IMR-90 (cell line): ENCODE measurements at regions not wholly inside any gene's neighbourhood (a gene's known extent, or its start where the extent isn't known, plus 50 kb on each side); places are given as distances from the start of the nearest gene placed in this dataset.

Experiments used
- ATAC-seq: fragments of 200-7000 bp; cut with Tn5 transposase; 2 replicates; pipeline ENCODE4 v1.9.1; 2020; ENCODE audit warnings: low read depth, mild to moderate bottlenecking, moderate library complexity
- BruUV-seq: library from RNA; stranded (reverse); fragments of 400-500 nt; replicated peaks from 2 replicates; lab custom pipeline; 2021; lab: Mats Ljungman, UMichigan
- CTCF ChIA-PET: fragments of 300-600 bp; formaldehyde crosslinking; extraction: SDS; loops from one replicate; lab custom pipeline; 2021; ENCODE audit warnings: antibody characterized with exemption; lab: Yijun Ruan, JAX
- POLR2A ChIA-PET: fragments of 300-600 bp; sonication (Branson Sonifier 250); formaldehyde crosslinking; loops from one replicate; lab custom pipeline; 2022; ENCODE audit warnings: antibody characterized with exemption; ENCODE audit not compliant: unreplicated experiment; lab: Charles Lee
- DNase-seq: peaks from one replicate; pipeline ENCODE4 v3.0.0; 2013
- H2AFZ ChIP-seq: replicated peaks from 2 replicates; pipeline ENCODE3; 2013; ENCODE audit warnings: low read length, mild to moderate bottlenecking; ENCODE audit not compliant: poor library complexity
- H2AK5ac ChIP-seq: 2 replicates; pipeline ENCODE4 v1.6.1; 2013; ENCODE audit warnings: low read depth, low read length, inconsistent platforms
- H2AK9ac ChIP-seq: replicated peaks from 2 replicates; pipeline ENCODE3; 2013; ENCODE audit warnings: mild to moderate bottlenecking, low read depth, low read length, moderate library complexity; ENCODE audit not compliant: poor library complexity
- H2BK120ac ChIP-seq: 2 replicates; pipeline ENCODE4 v1.6.1; 2013; ENCODE audit warnings: low read depth, low read length, inconsistent platforms
- H2BK15ac ChIP-seq: 3 replicates; pipeline ENCODE4 v1.6.1; 2013; ENCODE audit warnings: low read depth, low read length, inconsistent platforms
- H2BK20ac ChIP-seq: 2 replicates; pipeline ENCODE4 v1.6.1; 2013; ENCODE audit warnings: low read depth, mild to moderate bottlenecking, inconsistent platforms, low read length, moderate library complexity
- H2BK5ac ChIP-seq: 2 replicates; pipeline ENCODE4 v1.6.1; 2013; ENCODE audit warnings: mild to moderate bottlenecking, low read depth, low read length, inconsistent platforms; ENCODE audit not compliant: poor library complexity, severe bottlenecking
- H3K14ac ChIP-seq: replicated peaks from 2 replicates; pipeline ENCODE4 v1.6.1; 2013; ENCODE audit warnings: low read depth, low read length, inconsistent platforms
- H3K18ac ChIP-seq: 2 replicates; pipeline ENCODE4 v1.6.1; 2013; ENCODE audit warnings: low read depth, low read length, control low read depth
- H3K23ac ChIP-seq: 2 replicates; pipeline ENCODE4 v1.6.1; 2013; ENCODE audit warnings: low read depth, low read length, inconsistent platforms
- H3K27ac ChIP-seq: 2 replicates; pipeline ENCODE4 v1.5.1; 2013; ENCODE audit warnings: mild to moderate bottlenecking, control low read depth, low read length; ENCODE audit not compliant: insufficient read depth
- H3K27me3 ChIP-seq: 2 replicates; pipeline ENCODE4 v1.6.1; 2013; ENCODE audit warnings: low read length; ENCODE audit not compliant: control insufficient read depth, insufficient read depth
- H3K36me3 ChIP-seq: 2 replicates; pipeline ENCODE4 v1.6.1; 2013; ENCODE audit warnings: low read length, mixed read lengths; ENCODE audit not compliant: control insufficient read depth, insufficient read depth
- H3K4ac ChIP-seq: 2 replicates; pipeline ENCODE4 v1.6.1; 2013; ENCODE audit warnings: low read depth, low read length, inconsistent platforms
- H3K4me1 ChIP-seq: 2 replicates; pipeline ENCODE4 v1.6.1; 2013; ENCODE audit warnings: low read length, mixed read lengths; ENCODE audit not compliant: control insufficient read depth, insufficient read depth
- H3K4me2 ChIP-seq: 2 replicates; pipeline ENCODE4 v1.6.1; 2013; ENCODE audit warnings: low read depth, mild to moderate bottlenecking, control low read depth, low read length, moderate library complexity
- H3K4me3 ChIP-seq: 2 replicates; pipeline ENCODE4 v1.5.1; 2013; ENCODE audit warnings: low read depth, mild to moderate bottlenecking, control low read depth, low read length, moderate library complexity; ENCODE audit not compliant: insufficient read depth
- H3K56ac ChIP-seq: 2 replicates; pipeline ENCODE4 v1.6.1; 2013; ENCODE audit warnings: low read length, inconsistent platforms; ENCODE audit not compliant: insufficient read depth; ENCODE audit errors: extremely low read depth
- H3K79me1 ChIP-seq, 2 experiments: 2 replicates each; pipeline ENCODE4 v1.6.1; 2013; ENCODE audit warnings: low read length in 2 of 2, inconsistent platforms in 1 of 2, low read depth in 1 of 2
- H3K9ac ChIP-seq: 2 replicates; pipeline ENCODE4 v1.6.1; 2013; ENCODE audit warnings: low read depth, low read length, control low read depth
- H3K9me1 ChIP-seq: 2 replicates; pipeline ENCODE4 v1.6.1; 2013; ENCODE audit warnings: low read length, inconsistent platforms; ENCODE audit not compliant: insufficient read depth
- H3K9me3 ChIP-seq: 2 replicates; pipeline ENCODE4 v1.6.1; 2013; ENCODE audit warnings: low read length; ENCODE audit not compliant: control insufficient read depth, insufficient read depth
- H4K20me1 ChIP-seq: 2 replicates; pipeline ENCODE4 v1.6.1; 2013; ENCODE audit warnings: low read length, inconsistent platforms; ENCODE audit not compliant: insufficient read depth
- H4K5ac ChIP-seq: 2 replicates; pipeline ENCODE4 v1.6.1; 2013; ENCODE audit warnings: mild to moderate bottlenecking, low read depth, low read length, control low read depth
- H4K8ac ChIP-seq, 2 experiments: 2 replicates each; pipeline ENCODE4 v1.6.1; 2013; ENCODE audit warnings: low read depth in 2 of 2, low read length in 2 of 2, control low read depth in 1 of 2, inconsistent platforms in 1 of 2
- H4K91ac ChIP-seq: 2 replicates; pipeline ENCODE4 v1.6.1; 2013; ENCODE audit warnings: low read depth, low read length, inconsistent platforms; ENCODE audit not compliant: insufficient read depth
- CHD1 ChIP-seq: IDR thresholded peaks from 2 replicates; pipeline ENCODE4 v1.6.1; 2012; ENCODE audit warnings: low read depth, low read length, improper control_type of control experiment
- MAFK ChIP-seq: IDR thresholded peaks from 2 replicates; pipeline ENCODE4 v1.6.1; 2012; ENCODE audit warnings: low read depth, low read length, improper control_type of control experiment
- NFE2L2 ChIP-seq: fragments of 150-350 bp; IDR thresholded peaks from 2 replicates; pipeline ENCODE4 v1.6.1; 2016; ENCODE audit warnings: low read depth, mild to moderate bottlenecking, low read length
- RCOR1 ChIP-seq: IDR thresholded peaks from 2 replicates; pipeline ENCODE4 v1.6.1; 2012; ENCODE audit warnings: mild to moderate bottlenecking, low read length, improper control_type of control experiment; ENCODE audit not compliant: insufficient replicate concordance
- WGBS, 2 experiments: methylation state at CpG; one replicate each; pipeline versions ENCODE4 v1.1.5 to v1.1.7; 2013; ENCODE audit warnings: missing lambda C conversion rate in 2 of 2; ENCODE audit not compliant: insufficient read length in 1 of 2; ENCODE audit errors: extremely low coverage in 2 of 2; 5-methylcytosine and 5-hydroxymethylcytosine counted together
- dilution Hi-C: fragments of 300-500 bp; cut with HindIII; formaldehyde crosslinking; loops from one replicate; pipeline ENCODE4 v1.14.3; 2018; ENCODE audit warnings: low sequenced_read_pairs; ENCODE audit not compliant: unreplicated experiment
- in situ Hi-C: fragments of 300-500 bp; cut with MboI; formaldehyde crosslinking; loops from 3 replicates; pipeline ENCODE4 v1.14.3; 2019; ENCODE audit warnings: low sequenced_read_pairs, inconsistent platforms, mixed read lengths
- intact Hi-C: fragments of 100-400 bp; cut with micrococcal nuclease; formaldehyde crosslinking; loops from 2 replicates; pipeline ENCODE4 v1.10.0; 2022
- TF ChIP-seq, protein P1 (sequence below): fragments of 150-350 bp; IDR thresholded peaks from 2 replicates; pipeline ENCODE4 v1.6.1; 2016; ENCODE audit warnings: low read depth, mild to moderate bottlenecking, low read length, moderate library complexity, borderline replicate concordance
- TF ChIP-seq, protein P2 (sequence below): conservative IDR thresholded peaks from 2 replicates; pipeline ENCODE4 v1.5.1; 2012; ENCODE audit warnings: mild to moderate bottlenecking, low read depth, low read length, improper control_type of control experiment

DNA sequence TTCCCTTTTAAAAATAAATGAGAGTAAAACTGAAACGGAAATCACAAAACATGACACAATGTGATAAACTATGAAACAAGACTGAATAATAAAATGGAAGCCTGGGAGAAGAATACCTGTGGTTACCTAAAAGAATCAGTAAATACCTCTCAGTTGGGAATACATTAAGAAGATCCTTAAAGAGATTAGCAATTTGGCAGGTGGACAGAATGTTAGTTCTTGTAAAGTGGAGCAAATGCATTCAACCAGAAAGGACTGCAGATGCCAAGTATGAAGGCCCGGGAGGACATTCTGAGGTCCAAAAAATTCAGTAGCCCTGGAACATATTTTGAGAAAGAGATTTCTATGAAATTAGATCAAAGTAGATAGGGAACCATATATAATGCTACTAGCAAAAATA, 861.3 kb upstream of the SEL1L start:
- Histone ChIP-seq H3K4me2 (no peak overlapping the region), H3K9me1 (no peaks in the 10 kb centered on the region), H3K4me1 (no peaks in the 10 kb centered on the region), H3K4me3 (no peak overlapping the region), H4K5ac (no peak overlapping the region), H3K14ac (no peak overlapping the region), H3K23ac (no peak overlapping the region), H2AK5ac (no peak overlapping the region), H3K36me3 (no peaks in the 10 kb centered on the region), H2BK120ac (no peak overlapping the region), H3K56ac (no peak overlapping the region), H4K91ac (no peak overlapping the region), H3K4ac (no peak overlapping the region), H4K8ac (no peak overlapping the region), H3K18ac (no peak overlapping the region), H2BK15ac (no peak overlapping the region), H2BK20ac (no peak overlapping the region), H3K79me1 (no peaks in the 10 kb centered on the region), H3K9ac (no peak overlapping the region), H3K27me3 (no peaks in the 10 kb centered on the region), H3K9me3 (peaks cover 8% of the 10 kb centered on the region), H2AFZ (no peak overlapping the region), H2BK5ac (no peak overlapping the region), H3K27ac (no peak overlapping the region), H2AK9ac (no peak overlapping the region), H4K20me1 (no peaks in the 10 kb centered on the region)
- DNase-seq (no peak), ATAC-seq (no peak)
- TF ChIP-seq, protein P1, sequence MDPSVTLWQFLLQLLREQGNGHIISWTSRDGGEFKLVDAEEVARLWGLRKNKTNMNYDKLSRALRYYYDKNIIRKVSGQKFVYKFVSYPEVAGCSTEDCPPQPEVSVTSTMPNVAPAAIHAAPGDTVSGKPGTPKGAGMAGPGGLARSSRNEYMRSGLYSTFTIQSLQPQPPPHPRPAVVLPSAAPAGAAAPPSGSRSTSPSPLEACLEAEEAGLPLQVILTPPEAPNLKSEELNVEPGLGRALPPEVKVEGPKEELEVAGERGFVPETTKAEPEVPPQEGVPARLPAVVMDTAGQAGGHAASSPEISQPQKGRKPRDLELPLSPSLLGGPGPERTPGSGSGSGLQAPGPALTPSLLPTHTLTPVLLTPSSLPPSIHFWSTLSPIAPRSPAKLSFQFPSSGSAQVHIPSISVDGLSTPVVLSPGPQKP, result no peak
- TF ChIP-seq CHD1 (no peak), MAFK (no peak), NFE2L2 (no peak), RCOR1 (no peak)
- TF ChIP-seq, protein P2, sequence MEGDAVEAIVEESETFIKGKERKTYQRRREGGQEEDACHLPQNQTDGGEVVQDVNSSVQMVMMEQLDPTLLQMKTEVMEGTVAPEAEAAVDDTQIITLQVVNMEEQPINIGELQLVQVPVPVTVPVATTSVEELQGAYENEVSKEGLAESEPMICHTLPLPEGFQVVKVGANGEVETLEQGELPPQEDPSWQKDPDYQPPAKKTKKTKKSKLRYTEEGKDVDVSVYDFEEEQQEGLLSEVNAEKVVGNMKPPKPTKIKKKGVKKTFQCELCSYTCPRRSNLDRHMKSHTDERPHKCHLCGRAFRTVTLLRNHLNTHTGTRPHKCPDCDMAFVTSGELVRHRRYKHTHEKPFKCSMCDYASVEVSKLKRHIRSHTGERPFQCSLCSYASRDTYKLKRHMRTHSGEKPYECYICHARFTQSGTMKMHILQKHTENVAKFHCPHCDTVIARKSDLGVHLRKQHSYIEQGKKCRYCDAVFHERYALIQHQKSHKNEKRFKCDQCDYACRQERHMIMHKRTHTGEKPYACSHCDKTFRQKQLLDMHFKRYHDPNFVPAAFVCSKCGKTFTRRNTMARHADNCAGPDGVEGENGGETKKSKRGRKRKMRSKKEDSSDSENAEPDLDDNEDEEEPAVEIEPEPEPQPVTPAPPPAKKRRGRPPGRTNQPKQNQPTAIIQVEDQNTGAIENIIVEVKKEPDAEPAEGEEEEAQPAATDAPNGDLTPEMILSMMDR, result no peak
- intact Hi-C loops, result no loop called here
- in situ Hi-C loops, result no loop called here
- ChIA-PET CTCF (no interaction called here), POLR2A (no interaction called here)
- BruUV-seq, result no TSS peak
- dilution Hi-C loops, result no loop called here
- WGBS, 2 experiments, result no CpG with 5 or more reads among the region's 2 CpGs
